Panc1 (cell line): ENCODE measurements at regions not wholly inside any gene's neighbourhood (a gene's known extent, or its start where the extent isn't known, plus 50 kb on each side); places are given as distances from the start of the nearest gene placed in this dataset.

Experiments
- ATAC-seq: fragments of 200-7000 bp; cut with Tn5 transposase; 2 replicates; pipeline ENCODE4 v1.9.1; 2020; ENCODE audit warnings: mild to moderate bottlenecking, moderate library complexity
- BruUV-seq: library from RNA; stranded (reverse); fragments of 400-500 nt; replicated peaks from 2 replicates; lab custom pipeline; 2021; lab: Mats Ljungman, UMichigan
- CTCF ChIA-PET: fragments of 300-600 bp; sonication (Branson Sonifier 250); formaldehyde crosslinking; loops from one replicate; lab custom pipeline; 2022; ENCODE audit warnings: antibody characterized with exemption; lab: Charles Lee
- POLR2A ChIA-PET: fragments of 300-600 bp; sonication (Branson Sonifier 250); formaldehyde crosslinking; loops from one replicate; lab custom pipeline; 2022; ENCODE audit warnings: antibody characterized with exemption; lab: Charles Lee
- DNase-seq: peaks from one replicate; pipeline ENCODE4 v3.0.0-alpha.2; 2010; ENCODE audit warnings: low read depth, low spot score
- H3K27ac ChIP-seq: 2 replicates; pipeline ENCODE4 v1.5.1; 2011; ENCODE audit warnings: mild to moderate bottlenecking, low read length, inconsistent platforms
- H3K27me3 ChIP-seq: fragments of 200-500 bp; sonication (Bioruptor generic); 2 replicates; pipeline ENCODE4 v1.6.0; 2014; ENCODE audit warnings: low read length, inconsistent platforms; ENCODE audit not compliant: control insufficient read depth, insufficient read depth
- H3K36me3 ChIP-seq: fragments of 200-500 bp; sonication (Bioruptor generic); 2 replicates; pipeline ENCODE4 v1.5.1; 2014; ENCODE audit warnings: inconsistent platforms, mild to moderate bottlenecking, low read length, moderate library complexity; ENCODE audit not compliant: control insufficient read depth, insufficient read depth
- H3K4me1 ChIP-seq: 2 replicates; pipeline ENCODE4 v1.5.1; 2011; ENCODE audit warnings: inconsistent platforms, mild to moderate bottlenecking, low read length, moderate library complexity; ENCODE audit not compliant: control insufficient read depth, insufficient read depth
- H3K4me3 ChIP-seq, 2 experiments: 2 replicates each; pipeline ENCODE4 v1.5.1; 2011 to 2012; ENCODE audit warnings: low read depth in 2 of 2, low read length in 2 of 2, mild to moderate bottlenecking in 2 of 2, inconsistent platforms in 1 of 2, moderate library complexity in 1 of 2
- H3K9me3 ChIP-seq: fragments of 200-500 bp; sonication (Bioruptor generic); 2 replicates; pipeline ENCODE4 v1.5.1; 2014; ENCODE audit warnings: low read depth, mild to moderate bottlenecking, inconsistent platforms, low read length, moderate library complexity; ENCODE audit not compliant: control insufficient read depth, insufficient read depth
- POLR2AphosphoS5 ChIP-seq: IDR thresholded peaks from 2 replicates; pipeline ENCODE4 v1.6.1; 2012; ENCODE audit warnings: mild to moderate bottlenecking, low read depth, low read length, moderate library complexity
- SIN3A ChIP-seq: IDR thresholded peaks from 2 replicates; pipeline ENCODE4 v1.6.1; 2012; ENCODE audit warnings: low read depth, mild to moderate bottlenecking, low read length, moderate library complexity, borderline replicate concordance; ENCODE audit not compliant: insufficient read depth
- TCF7L2 ChIP-seq: IDR thresholded peaks from 2 replicates; pipeline ENCODE4 v1.6.1; 2011; ENCODE audit warnings: mild to moderate bottlenecking, low read depth, low read length, inconsistent platforms
- in situ Hi-C: cut with HindIII; loops from 2 replicates; pipeline ENCODE4 v1.10.0; 2016; ENCODE audit warnings: low sequenced_read_pairs, low pct_unique_long_range_greater_than_20kb
- intact Hi-C: fragments of 100-400 bp; cut with micrococcal nuclease; formaldehyde crosslinking; loops from one replicate; pipeline ENCODE4 v1.10.0; 2022; ENCODE audit not compliant: unreplicated experiment
- TF ChIP-seq, protein P1 (sequence below): fragments of 450-650 bp; IDR thresholded peaks from 2 replicates; pipeline ENCODE4 v1.5.1; 2017; ENCODE audit warnings: mild to moderate bottlenecking
- TF ChIP-seq, protein P2 (sequence below), 2 experiments: IDR thresholded peaks; 2 replicates each; pipeline ENCODE4 v1.6.1; 2011 to 2012; ENCODE audit warnings: low read depth in 2 of 2, control low read depth in 1 of 2, low read length in 1 of 2, mild to moderate bottlenecking in 1 of 2, moderate library complexity in 1 of 2; ENCODE audit not compliant: insufficient read depth in 1 of 2

- CTCF ChIA-PET = no interaction called here
- no peak overlapping the region for H3K27ac ChIP-seq
- BruUV-seq = no TSS peak
- ATAC-seq = no peak
- no peaks in the 10 kb centered on the region for H3K27me3 ChIP-seq
- no peak for TF ChIP-seq POLR2AphosphoS5
- no peaks in the 10 kb centered on the region for H3K9me3 ChIP-seq
- H3K4me1 ChIP-seq = no peaks in the 10 kb centered on the region
- no peaks in the 10 kb centered on the region for H3K36me3 ChIP-seq
- H3K4me3 ChIP-seq = no peak overlapping the region
- intact Hi-C loops (no loop called here), in situ Hi-C loops (no loop called here)
- POLR2A ChIA-PET = no interaction called here
- DNase-seq = no peak
These were observed 454.0 kb upstream of the CADM2 start for GRCh38 chr3:84504761-84505160.

- Histone ChIP-seq H3K27me3 (no peaks in the 10 kb centered on the region), H3K4me3 (no peak overlapping the region), H3K9me3 (no peaks in the 10 kb centered on the region; the same call in 1 of the 2 replicates), H3K27ac (no peak overlapping the region), H3K36me3 (no peaks in the 10 kb centered on the region), H3K4me1 (no peaks in the 10 kb centered on the region)
- DNase-seq (no peak), ATAC-seq (no peak)
- ChIA-PET POLR2A (no interaction called here), CTCF (no interaction called here)
- in situ Hi-C loops = no loop called here
- intact Hi-C loops = no loop called here
- BruUV-seq = no TSS peak
- no peak for TF ChIP-seq SIN3A
- TF ChIP-seq POLR2AphosphoS5 = no peak
- no peak for TF ChIP-seq TCF7L2
- TF ChIP-seq, protein P1, sequence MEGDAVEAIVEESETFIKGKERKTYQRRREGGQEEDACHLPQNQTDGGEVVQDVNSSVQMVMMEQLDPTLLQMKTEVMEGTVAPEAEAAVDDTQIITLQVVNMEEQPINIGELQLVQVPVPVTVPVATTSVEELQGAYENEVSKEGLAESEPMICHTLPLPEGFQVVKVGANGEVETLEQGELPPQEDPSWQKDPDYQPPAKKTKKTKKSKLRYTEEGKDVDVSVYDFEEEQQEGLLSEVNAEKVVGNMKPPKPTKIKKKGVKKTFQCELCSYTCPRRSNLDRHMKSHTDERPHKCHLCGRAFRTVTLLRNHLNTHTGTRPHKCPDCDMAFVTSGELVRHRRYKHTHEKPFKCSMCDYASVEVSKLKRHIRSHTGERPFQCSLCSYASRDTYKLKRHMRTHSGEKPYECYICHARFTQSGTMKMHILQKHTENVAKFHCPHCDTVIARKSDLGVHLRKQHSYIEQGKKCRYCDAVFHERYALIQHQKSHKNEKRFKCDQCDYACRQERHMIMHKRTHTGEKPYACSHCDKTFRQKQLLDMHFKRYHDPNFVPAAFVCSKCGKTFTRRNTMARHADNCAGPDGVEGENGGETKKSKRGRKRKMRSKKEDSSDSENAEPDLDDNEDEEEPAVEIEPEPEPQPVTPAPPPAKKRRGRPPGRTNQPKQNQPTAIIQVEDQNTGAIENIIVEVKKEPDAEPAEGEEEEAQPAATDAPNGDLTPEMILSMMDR = no peak
- TF ChIP-seq, protein P2, sequence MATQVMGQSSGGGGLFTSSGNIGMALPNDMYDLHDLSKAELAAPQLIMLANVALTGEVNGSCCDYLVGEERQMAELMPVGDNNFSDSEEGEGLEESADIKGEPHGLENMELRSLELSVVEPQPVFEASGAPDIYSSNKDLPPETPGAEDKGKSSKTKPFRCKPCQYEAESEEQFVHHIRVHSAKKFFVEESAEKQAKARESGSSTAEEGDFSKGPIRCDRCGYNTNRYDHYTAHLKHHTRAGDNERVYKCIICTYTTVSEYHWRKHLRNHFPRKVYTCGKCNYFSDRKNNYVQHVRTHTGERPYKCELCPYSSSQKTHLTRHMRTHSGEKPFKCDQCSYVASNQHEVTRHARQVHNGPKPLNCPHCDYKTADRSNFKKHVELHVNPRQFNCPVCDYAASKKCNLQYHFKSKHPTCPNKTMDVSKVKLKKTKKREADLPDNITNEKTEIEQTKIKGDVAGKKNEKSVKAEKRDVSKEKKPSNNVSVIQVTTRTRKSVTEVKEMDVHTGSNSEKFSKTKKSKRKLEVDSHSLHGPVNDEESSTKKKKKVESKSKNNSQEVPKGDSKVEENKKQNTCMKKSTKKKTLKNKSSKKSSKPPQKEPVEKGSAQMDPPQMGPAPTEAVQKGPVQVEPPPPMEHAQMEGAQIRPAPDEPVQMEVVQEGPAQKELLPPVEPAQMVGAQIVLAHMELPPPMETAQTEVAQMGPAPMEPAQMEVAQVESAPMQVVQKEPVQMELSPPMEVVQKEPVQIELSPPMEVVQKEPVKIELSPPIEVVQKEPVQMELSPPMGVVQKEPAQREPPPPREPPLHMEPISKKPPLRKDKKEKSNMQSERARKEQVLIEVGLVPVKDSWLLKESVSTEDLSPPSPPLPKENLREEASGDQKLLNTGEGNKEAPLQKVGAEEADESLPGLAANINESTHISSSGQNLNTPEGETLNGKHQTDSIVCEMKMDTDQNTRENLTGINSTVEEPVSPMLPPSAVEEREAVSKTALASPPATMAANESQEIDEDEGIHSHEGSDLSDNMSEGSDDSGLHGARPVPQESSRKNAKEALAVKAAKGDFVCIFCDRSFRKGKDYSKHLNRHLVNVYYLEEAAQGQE (IDR thresholded peaks at IDR 0.05; ENCODE audit: insufficient read depth in 1 of 2, low read depth in 2 of 2, low read length in 1 of 2) = no peak
These were observed 448.8 kb upstream of the CADM2 start for GRCh38 chr3:84510007-84510406.

- intact Hi-C loops = no loop called here
- no peaks in the 10 kb centered on the region for H3K27me3 ChIP-seq
- CTCF ChIA-PET = no interaction called here
- no peaks in the 10 kb centered on the region for H3K36me3 ChIP-seq
- ATAC-seq (no peak), DNase-seq (no peak)
- H3K4me1 ChIP-seq = no peaks in the 10 kb centered on the region
- POLR2A ChIA-PET = no interaction called here
- H3K27ac ChIP-seq = no peak overlapping the region
- TF ChIP-seq TCF7L2 = no peak
- TF ChIP-seq SIN3A = no peak
- no peak for TF ChIP-seq POLR2AphosphoS5
- TF ChIP-seq, protein P2 (IDR thresholded peaks at IDR 0.05; ENCODE audit: insufficient read depth in 1 of 2, low read depth in 2 of 2, low read length in 1 of 2) = no peak
- TF ChIP-seq, protein P1 = no peak
- in situ Hi-C loops = no loop called here
- H3K4me3 ChIP-seq = no peak overlapping the region
- H3K9me3 ChIP-seq = no peaks in the 10 kb centered on the region
- no TSS peak for BruUV-seq
These were observed 435.9 kb upstream of the CADM2 start for GRCh38 chr3:84522893-84523292.
